ENCODE measurements at regions not wholly inside any gene's neighbourhood (a gene's known extent, or its start where the extent isn't known, plus 50 kb on each side); places are given as distances from the start of the nearest gene placed in this dataset.

DNA sequence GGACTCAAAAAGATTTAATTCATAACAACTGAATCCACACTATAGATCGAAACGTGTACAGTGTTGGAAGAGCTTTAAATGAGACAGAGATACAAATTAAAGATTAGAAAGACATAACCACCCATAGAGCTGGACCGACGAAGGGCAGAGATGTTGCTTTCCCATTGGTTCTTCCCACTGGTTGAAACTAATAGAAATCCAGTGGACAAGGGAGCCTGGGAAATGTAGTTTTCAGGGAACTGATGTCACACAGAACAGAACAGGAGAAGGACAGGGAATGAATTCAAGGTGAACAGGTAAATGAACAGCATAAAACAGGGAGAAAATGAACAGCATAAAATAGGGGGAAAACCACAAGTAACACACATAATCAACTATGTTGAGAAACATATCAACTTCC, 328.7 kb downstream of the ZNF621 start:
- no peak for DNase-seq (ENCODE audit: low read depth in 2 of 2)

DNA sequence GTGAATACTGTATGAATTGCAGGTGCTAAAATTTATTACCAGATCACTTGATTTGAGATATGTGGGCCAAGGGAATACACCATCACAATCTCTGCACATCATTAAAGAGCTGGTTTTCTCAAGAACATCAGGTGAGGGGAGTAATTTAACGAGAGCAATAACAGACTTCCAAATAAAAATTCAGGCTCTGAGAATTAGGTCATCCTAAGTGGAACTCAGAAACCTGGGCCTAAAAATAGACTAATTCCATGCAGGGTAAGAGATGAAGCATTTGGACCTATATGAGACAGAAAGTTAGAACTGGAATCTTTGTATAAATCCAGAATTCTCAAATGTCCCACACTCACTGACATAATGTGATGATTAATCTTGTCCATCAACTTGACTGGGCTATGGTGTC, 331.1 kb downstream of the ZNF621 start:
- DNase-seq (ENCODE audit: low read depth in 2 of 2): no peak

DNA sequence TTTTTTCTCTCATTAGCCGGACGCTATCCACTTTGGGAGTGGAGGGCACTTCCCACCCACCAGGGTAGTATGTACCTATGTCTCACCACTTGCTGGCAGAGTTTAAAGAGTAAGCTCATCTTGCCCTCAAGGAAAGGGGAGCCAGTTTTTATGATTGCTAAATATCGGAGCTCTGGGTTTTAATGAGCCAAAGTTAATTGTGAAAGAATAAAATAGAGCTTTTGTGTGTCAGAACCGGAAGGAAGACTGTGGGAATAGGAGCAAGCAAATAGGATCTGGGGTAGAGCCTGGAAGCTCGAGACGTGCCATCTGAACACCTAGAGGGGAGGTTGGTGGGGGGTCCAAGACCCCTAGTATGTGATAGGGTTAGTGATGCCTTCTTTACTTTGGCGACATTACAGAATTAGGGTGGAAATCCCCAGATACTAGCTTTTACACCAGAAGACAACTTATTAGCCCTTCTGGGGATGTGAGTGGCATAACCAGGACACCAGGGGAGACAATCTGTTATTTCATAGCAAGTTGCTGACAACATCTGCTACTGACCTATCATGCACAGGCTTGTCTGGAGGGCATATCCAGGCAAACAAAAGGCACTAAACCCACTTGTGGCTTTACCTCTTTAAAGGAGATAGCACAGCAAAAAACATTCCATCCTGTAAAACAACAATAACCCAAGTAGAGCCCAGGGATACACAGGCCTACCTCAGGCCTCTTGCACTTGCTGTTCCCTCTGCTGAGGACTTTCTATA, 333.8 kb downstream of the ZNF621 start:
- no peak for DNase-seq (ENCODE audit: low read depth in 2 of 2)

DNA sequence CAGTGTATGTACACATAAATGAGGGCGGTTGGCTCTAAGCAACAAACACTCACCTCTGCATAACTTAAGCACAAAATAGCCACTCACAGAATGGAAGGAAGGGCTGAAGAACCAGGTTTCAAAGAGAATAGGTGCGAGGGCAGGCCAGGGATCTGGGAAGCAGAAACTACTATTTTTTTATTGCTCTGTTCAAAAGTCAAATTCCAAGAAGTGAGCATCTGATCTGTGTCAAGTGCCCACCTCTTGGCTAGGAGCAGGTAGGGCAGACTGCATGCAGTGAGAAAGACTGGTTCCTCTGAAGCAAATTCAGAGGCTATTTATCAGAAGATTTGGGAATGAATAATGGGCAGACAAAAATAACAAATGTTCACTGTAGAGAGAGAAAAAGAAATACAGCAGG, 336.4 kb upstream of the CTNNB1 start:
- DNase-seq (ENCODE audit: low read depth in 2 of 2): no peak

DNA sequence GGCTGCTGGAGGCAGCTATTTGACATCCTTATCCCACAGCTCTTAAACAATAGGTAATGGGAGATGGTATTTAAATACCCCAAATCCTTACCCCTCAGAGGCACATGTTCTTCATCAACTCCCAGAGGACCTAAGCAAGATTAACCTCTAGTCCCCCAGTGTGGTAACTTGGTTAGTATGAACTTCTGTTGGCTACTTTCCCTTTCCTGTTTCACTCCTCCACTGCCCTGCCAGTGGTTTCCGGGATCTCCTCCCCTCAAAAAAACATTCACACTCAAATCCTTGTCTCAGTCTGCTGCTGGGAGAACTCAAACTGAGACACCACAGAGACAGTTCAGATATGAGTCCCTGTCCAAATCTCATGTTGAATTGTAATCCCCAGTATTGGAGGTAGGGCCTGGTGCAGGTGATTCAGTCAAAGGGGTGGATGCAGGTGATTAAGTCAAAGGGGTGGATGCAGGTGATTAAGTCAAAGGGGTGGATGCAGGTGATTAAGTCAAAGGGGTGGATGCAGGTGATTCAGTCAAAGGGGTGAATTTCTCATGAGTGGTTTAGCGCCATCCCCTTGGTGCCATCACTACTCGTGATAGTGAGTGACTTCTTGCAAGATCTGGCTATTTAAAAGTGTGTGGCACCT, 335.0 kb upstream of the CTNNB1 start:
- no peak for DNase-seq (ENCODE audit: low read depth in 2 of 2)

DNA sequence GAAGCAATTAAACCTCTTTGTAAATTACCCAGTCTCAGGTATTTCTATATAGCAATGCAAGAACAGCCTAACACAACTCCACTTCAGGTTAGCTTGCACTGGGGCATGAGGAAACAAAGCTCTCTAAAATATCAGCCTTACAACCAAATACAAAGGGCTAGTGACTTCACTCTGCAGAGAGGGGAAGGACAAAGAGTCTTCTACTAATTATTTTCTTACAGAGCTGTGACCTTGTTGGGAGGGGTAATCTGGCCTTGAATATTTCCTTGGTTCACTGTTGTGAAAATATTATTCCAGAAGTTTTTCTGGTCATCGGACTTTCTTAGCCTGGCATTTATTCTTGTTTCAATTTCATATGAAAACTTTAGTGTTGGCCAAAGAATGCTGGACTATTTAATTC, 334.4 kb upstream of the CTNNB1 start:
- DNase-seq (ENCODE audit: low read depth in 2 of 2): no peak

DNA sequence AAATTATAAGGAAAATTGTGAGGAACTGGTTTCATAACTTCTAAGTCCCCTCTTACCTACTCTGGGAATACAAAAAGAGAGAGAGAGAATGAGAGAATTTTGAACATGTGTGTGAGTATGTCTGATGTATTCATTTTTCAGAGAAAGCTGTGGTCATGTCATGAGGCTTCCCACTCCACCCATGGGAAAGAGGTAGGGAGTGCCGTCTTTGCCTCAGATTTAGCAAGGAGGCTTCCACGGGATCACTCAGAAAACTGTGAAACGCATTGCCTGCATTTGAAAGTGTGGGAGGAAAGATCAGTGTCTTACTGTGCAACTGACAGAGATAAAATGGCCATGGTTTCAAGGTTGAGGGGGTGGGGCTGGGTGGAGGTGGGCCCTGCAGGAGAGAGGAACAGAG, 331.5 kb upstream of the CTNNB1 start:
- no peak for DNase-seq (ENCODE audit: low read depth in 2 of 2)

DNA sequence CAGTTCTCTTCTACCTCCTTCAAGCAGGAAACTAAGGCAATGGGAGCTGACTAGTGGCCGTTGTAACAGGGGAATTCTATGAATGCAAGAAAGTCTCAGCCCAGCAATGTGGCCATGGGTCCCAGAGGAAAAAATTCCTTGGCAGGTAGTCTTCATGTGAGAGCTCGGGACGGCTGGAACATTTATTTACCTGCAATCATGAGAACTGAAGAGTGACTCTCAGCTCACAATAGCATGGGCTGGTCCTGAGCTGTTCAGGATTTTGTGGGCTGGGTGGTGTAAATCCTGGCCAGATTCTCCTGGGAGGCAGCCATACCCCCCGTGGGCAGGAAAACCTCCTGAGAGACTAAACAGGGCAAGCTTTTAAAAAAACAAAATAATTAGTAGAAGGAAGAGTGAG, 330.3 kb upstream of the CTNNB1 start:
- no peak for DNase-seq (ENCODE audit: low read depth in 2 of 2)

DNA sequence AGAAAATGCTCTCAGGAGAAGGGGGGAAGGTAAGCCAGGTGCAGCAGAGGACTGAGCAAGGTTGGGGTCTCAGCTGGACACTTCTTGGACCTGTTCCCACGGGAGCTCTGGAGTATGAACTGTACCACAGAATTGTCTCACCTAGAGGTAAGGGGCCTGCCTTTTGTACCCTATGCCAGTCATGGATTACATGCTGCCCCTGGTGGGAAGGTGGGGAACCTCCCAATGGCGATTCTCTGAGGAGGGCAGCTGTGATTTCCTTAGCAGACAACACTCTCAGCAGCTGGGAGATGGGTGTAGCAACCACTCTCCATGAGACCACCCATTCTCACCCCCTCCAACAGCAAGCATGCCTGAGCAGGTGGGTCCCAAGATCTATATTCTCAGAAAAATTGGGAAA, 329.4 kb upstream of the CTNNB1 start:
- DNase-seq (ENCODE audit: low read depth in 2 of 2): no peak

DNA sequence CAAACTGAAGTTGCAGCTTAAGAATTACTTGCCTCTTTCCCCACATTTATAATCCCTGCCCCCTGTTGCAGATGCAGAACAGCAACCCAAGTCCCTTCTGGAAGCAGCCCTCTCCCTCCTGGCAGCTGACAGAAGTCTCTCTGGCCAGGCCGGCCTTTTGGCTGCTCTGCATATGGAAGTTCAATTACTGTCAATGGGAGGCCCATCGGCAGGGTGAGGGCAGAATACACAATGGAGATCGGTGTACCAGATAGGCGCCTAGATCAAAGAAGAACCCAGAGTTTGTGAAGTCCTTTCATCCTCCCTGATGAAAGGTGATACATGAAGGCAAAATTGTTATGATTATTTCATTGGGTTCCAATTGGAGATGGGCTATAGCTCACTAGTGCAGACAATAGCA, 327.9 kb upstream of the CTNNB1 start:
- no peak for DNase-seq (ENCODE audit: low read depth in 2 of 2)

DNA sequence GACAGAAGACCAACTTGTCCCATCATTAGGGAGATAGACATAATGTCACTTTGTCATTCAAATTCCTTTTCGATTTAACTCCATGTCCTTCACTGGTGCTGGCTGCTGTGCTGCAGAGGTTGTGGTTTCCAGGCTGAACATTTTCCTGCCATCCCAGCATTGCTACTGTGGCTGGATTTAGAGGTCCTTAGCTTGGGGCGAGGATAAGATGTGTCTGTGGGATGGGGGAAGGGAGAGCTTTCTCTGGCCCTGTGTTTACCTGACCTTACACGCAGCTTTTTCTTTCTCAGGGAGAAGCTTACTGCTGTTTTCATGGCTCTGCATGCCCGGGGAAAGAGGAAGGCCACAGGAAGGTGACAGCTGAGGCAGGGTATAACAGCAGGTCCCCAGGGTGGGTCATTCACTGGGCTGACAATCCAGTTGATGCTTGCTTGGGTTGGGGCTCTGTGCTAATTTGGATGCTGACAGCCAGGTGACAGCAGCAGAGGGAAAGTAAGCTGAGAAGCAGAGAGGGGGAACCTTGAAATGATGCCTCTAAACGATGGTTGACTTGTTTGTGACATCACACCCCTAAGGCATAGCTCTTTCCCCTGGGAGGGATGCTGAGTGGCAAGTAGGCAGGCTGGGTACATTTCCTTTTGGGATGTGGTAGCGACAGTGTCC, 326.9 kb upstream of the CTNNB1 start:
- no peak for DNase-seq (ENCODE audit: low read depth in 2 of 2)

DNA sequence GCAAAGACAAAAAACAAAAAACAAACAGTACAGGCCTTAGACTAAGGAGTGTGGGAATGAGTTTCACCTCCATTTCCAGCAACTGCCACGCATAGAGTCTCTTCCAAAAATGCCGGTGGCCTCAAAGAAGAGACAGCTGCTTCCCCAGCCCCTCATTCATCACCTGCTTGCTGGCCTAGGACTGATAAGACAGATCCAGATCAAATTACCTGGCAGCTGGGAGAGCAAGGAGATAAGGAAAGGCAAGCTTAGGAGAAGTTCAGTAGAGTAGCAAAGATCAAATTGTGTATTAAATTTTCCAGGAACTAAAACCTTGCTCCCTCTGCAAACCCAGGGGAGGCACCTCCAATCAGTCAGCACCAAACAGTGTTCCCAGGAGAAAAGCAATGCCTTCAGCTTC, 325.8 kb upstream of the CTNNB1 start:
- no peak for DNase-seq (ENCODE audit: low read depth in 2 of 2)

DNA sequence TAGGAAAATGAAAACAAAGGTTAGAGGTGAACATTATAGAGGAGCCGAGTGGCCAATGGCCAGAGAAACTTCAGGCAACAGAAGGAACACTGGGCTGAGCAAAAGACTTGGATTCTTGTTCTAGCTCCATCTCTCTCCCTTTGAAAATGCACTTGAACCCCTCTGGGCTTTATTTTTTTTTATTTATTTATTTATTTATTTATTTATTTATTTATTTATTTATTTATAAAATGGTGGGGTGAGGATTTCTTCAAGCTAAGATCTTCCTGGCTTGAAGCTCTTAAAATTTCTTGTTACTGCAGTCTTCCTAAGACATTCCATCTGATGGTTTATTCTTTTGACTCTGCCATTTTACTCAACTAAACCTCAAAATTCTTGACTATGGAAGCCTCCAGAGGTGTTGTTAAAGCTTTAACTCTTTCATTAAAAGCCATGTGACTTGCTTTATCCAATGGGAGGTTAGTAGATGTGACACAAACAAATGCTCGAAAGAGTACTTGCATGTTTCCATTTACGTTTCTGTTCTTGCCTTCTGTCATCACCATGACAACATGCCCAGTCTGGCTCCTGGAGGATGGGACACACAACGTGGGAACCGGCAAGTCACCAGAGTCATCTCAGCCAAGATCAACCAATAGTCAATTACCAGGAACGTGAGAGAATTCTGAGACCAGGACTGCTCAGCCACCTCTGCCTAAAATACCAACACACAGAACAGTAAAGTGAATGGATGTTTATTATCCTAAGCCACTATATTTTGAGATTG, 325.2 kb upstream of the CTNNB1 start:
- DNase-seq (ENCODE audit: low read depth in 2 of 2): no peak

DNA sequence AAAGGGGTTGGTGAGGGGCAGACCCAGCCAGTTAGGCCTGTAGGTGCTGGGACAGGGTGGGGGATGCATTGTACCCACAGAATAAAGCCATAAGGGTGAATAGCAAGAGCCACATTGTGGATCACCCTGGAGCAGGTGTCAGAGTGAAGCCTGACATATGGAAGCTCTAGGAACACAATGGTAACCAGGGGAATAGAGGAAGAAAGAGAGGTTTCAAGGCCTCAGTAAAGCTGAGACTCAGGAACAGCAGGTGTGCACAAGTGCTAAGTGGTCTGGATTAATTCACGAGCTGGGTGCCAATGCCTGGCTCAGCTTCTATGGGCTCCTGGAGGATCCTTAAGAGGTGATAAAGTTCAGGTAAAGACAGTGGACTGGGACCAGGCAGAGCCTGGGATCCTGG, 323.7 kb upstream of the CTNNB1 start:
- no peak for DNase-seq (ENCODE audit: low read depth in 2 of 2)

DNA sequence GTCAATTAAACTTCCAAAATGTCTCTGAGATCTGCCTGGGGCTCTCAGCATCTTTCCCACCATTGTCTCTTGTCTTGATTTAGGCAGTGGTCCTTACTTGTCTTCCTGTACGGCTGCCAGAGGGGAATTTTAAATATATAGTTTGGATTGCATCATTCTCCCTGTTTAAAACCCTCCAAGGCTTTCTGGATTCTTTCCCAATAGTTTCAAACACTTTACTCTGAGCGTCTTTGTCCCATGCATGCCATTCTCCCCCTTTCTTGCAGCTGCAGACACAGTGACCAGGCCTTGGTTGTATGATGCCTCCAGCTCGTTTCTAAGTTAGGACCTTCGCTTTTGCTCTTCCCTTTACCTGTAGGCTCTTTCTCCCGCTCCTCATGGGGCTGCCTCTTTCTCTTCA, 323.3 kb upstream of the CTNNB1 start:
- no peak for DNase-seq (ENCODE audit: low read depth in 2 of 2)

DNA sequence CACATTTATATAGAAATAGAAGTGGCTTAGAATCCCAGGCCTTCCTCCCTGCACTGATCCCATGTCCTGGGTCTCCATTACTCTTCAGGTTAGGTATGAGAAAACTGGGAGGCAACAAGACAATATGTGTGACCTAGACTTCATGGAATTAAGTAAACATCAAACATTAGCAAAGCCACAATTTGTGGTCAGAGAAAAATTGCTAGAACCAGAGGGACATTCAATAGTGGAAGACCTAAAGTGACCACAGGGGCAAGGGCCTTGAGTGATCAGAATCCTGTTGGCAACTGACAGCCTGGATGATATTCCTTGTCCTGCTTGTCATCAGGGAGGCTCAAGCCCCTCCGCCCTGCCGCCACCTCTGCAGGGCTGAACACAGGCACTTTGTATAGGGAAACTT, 322.8 kb upstream of the CTNNB1 start:
- no peak for DNase-seq (ENCODE audit: low read depth in 2 of 2)

DNA sequence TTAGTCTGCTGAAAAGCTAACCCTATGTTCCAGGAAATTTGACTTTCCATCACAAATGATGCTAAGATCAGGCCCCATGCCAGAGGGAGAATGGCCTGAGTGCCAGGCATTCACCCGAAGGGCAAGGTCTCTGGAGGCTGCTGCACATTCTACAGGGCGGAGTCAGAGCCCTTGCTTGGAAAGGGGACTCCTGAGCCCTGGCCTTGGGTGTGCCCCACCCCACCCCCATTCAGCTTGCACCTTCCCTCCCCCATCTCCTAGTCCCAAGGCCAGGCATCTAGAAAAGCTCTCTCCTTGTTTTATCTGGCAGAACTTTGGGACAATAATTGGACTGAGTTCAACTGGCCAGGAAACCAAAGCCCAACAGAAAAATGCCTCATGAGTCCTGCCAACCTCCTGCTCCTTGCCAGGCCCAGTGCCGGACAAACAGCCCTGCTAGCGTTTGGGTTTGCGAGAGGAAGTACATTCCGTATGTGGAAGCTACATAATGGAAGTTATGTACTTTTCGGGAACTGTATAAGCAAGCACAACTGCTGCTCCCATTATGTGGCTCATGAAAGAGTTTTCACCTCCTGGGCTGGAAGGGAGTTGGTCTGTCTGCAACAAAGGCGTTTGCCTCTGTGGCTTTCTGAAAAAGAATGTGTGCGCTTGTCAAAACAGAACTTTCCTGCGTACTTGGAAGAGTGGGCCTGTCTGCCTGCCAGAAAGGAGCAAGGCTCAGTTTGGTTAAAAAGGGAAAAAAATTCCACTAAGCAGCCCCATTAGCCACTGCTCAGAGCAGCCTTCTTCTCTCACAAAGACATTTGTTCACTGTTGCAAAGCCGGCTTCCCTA, 321.5 kb upstream of the CTNNB1 start:
- DNase-seq (ENCODE audit: low read depth in 2 of 2): no peak

DNA sequence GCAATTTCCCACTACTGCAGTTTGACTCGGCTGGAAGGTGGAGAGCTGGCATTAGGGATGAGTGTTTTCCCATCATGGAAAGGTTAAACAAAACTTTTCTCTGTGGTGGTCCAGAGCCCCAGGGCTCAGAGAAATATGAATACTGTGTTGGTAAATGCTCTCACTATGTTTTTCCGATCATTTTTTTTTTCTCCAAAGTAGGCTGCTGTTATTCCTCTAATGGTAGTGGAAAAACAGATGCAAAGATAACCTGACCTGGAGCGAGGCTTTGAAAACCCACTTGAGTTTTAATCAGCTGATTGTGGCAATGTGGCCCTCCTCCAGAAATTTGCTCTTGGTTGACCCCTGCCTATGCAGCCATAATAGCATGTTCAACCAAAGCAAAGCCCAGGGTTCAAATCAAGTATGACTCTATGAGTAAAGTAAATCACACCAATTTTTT, 320.8 kb upstream of the CTNNB1 start:
- no peak for DNase-seq (ENCODE audit: low read depth in 2 of 2)

DNA sequence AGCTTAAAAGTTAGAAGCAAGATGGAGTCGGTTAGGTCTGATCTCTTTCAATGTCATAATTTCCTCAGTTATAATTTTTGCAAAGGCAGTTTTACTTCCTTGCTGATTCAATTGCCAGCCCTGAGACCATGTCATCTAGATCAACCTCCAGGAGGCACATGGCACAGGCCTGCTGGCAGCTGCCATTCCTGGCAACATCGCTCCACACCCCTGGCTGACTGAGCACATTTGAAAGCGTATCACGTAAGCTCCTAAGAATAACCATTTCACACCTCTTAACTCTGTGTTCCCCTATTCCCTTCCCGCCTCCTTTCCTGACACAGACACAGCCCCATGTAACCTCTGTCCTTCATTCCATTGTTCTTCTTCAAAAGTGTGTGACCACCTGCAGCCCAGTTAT, 313.9 kb upstream of the CTNNB1 start:
- DNase-seq (ENCODE audit: low read depth in 2 of 2): no peak

DNA sequence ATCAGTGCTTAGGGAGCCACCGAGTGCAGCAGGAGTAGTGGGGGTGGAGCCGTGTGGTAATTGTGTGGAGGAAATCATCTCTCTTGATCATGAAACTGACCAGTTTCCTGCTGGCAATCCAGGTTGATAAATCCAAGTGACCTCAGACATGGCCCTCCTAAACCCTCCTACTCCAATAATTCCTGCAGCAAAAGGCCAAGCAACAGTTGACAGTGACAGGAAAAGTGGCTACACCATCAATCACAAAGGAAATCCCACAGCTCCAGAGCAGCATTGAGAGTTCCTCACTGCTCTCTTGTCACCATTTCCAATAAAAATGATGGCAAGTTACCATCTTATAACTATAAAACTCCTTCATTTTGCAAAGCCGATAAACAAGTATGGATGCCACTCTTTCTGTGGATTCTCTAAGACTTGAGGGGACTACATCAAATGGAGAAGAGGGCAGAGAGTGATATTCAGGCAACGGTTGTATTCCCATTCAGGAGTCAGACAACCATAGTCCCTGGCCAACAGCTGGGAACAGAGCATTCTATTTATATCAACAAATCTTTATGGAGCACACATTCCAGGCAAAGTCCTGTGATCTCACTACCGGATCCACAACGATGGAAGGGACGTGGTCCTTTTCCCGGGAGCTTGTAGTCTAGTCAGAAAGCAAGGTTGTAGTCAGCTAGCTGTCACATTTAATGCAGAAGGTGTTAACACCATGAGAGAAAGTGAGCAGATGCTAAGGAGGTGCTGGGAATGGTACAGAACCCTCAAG, 312.5 kb upstream of the CTNNB1 start:
- DNase-seq (ENCODE audit: low read depth in 2 of 2): no peak

DNA sequence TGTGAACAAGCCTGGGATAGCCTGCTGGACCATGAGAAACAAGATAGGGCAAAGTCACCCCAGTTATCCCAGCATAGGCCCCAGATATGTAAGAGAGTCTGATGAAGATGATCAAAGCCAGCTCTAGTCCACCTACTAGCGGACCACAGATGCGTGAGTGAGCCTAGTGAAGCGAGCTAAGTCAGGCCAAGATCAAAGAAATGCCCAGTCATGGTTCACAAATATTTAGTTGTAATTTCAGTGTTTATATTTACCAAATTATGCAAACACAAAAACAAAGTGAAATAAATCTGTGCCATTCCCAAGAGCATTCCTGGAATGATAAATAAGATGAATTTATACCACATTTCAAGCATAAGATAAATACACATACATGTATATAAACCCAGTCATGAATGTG, 308.1 kb upstream of the CTNNB1 start:
- no peak for DNase-seq (ENCODE audit: low read depth in 2 of 2)
